K562 (cell line): ENCODE measurements at regions not wholly inside any gene's neighbourhood (a gene's known extent, or its start where the extent isn't known, plus 50 kb on each side); places are given as distances from the start of the nearest gene placed in this dataset.
"Not testable (repeated sequence)": the region's sequence is repeated elsewhere in the genome, so short reads cannot be mapped to it uniquely, and the experiment has no call there.

Source experiments
- ATAC-seq: fragments of 200-7000 bp; cut with Tn5 transposase; 3 replicates; pipeline ENCODE4 v1.9.1; 2020; ENCODE audit warnings: moderate library complexity
- BruUV-seq: library from RNA; stranded (reverse); fragments of 400-500 nt; replicated peaks from 2 replicates; lab custom pipeline; 2021; lab: Mats Ljungman, UMichigan
- CTCF ChIA-PET: fragments of 300-600 bp; formaldehyde crosslinking; extraction: SDS; loops from one replicate; lab custom pipeline; 2021; ENCODE audit warnings: low intra/inter-chr PET ratio; lab: Yijun Ruan, JAX
- POLR2A ChIA-PET: fragments of 300-600, 350-650 bp; sonication (Branson Sonifier 250); formaldehyde crosslinking; extraction: SDS; loops from one replicate; lab custom pipeline; 2021; ENCODE audit warnings: antibody characterized with exemption, inconsistent platforms; lab: Yijun Ruan, JAX
- DNase-seq, 4 experiments: peaks; one replicate each; pipeline versions ENCODE4 v3.0.0 to v3.0.0-alpha.2; 2011 to 2018; ENCODE audit warnings: low spot score in 3 of 4, mixed read lengths in 3 of 4; ENCODE audit errors: extremely low read depth in 1 of 4
- FAIRE-seq: peaks from 2 replicates; lab custom pipeline; 2011; peaks lifted over from hg19 to GRCh38; lab: Jason Lieb, UNC
- H2AFZ ChIP-seq: 2 replicates; pipeline ENCODE4 v1.6.0; 2011; ENCODE audit warnings: low read depth, low read length, control low read depth, inconsistent platforms
- H3K27ac ChIP-seq: fragments of 200-600 bp; 3 replicates; pipeline ENCODE4 v1.8.0; 2011; ENCODE audit warnings: low read depth, mild to moderate bottlenecking, control low read depth, inconsistent platforms, low read length, moderate library complexity, mixed read lengths; ENCODE audit errors: extremely low read depth
- H3K27me3 ChIP-seq, 2 experiments: fragments of 300-600 bp in 1 of 2; 2 replicates in 1 of 2; 3 replicates in 1 of 2; pipeline versions ENCODE4 v1.6.0 to v1.8.0; 2011; ENCODE audit warnings: inconsistent platforms in 2 of 2, low read length in 2 of 2, mild to moderate bottlenecking in 1 of 2, mixed read lengths in 1 of 2, moderate library complexity in 1 of 2; ENCODE audit not compliant: control insufficient read depth in 2 of 2, insufficient read depth in 2 of 2
- H3K36me3 ChIP-seq: fragments of 300-600 bp; 3 replicates; pipeline ENCODE4 v1.8.0; 2011; ENCODE audit warnings: mild to moderate bottlenecking, low read length, inconsistent platforms; ENCODE audit not compliant: control insufficient read depth, insufficient read depth
- H3K4me1 ChIP-seq, 2 experiments: fragments of 200-600 bp in 1 of 2; replicated peaks in 1 of 2; 2 replicates in 1 of 2; 3 replicates in 1 of 2; pipeline versions ENCODE4 v1.5.1 to v1.8.0; 2011; ENCODE audit warnings: inconsistent platforms in 2 of 2, low read length in 2 of 2, mild to moderate bottlenecking in 1 of 2, mixed read lengths in 1 of 2, moderate library complexity in 1 of 2; ENCODE audit not compliant: control insufficient read depth in 2 of 2, insufficient read depth in 2 of 2
- H3K4me2 ChIP-seq: 2 replicates; pipeline ENCODE4 v1.6.1; 2011; ENCODE audit warnings: low read length, control low read depth, inconsistent platforms, mixed read lengths; ENCODE audit not compliant: insufficient read depth
- H3K4me3 ChIP-seq: fragments of 200-600 bp; sonication (generic), shearing (Covaris generic); 2 replicates; pipeline ENCODE4 v1.5.1; 2016; ENCODE audit warnings: control low read depth, inconsistent platforms
- H3K79me2 ChIP-seq: fragments of 200-600 bp; 3 replicates; pipeline ENCODE4 v1.8.0; 2011; ENCODE audit warnings: low read length, inconsistent platforms; ENCODE audit not compliant: control insufficient read depth, insufficient read depth
- H3K9ac ChIP-seq, 2 experiments: 2 replicates each; pipeline versions ENCODE4 v1.6.0 to v1.6.1; 2011; ENCODE audit warnings: low read depth in 2 of 2, low read length in 2 of 2, control low read depth in 1 of 2, inconsistent platforms in 1 of 2, mild to moderate bottlenecking in 1 of 2, mixed read lengths in 1 of 2; ENCODE audit not compliant: insufficient read depth in 1 of 2
- H3K9me1 ChIP-seq: one replicate; pipeline ENCODE4 v1.6.0; 2011; ENCODE audit warnings: inconsistent platforms, mild to moderate bottlenecking, low read length, moderate library complexity; ENCODE audit not compliant: control insufficient read depth, insufficient read depth
- H3K9me3 ChIP-seq: replicated peaks from 2 replicates; pipeline ENCODE4 v1.5.1; 2011; ENCODE audit warnings: low read depth, low read length, inconsistent platforms; ENCODE audit not compliant: control insufficient read depth, insufficient read depth
- H4K20me1 ChIP-seq: replicated peaks from 2 replicates; pipeline ENCODE4 v1.6.1; 2011; ENCODE audit warnings: low read length, inconsistent platforms, mixed read lengths; ENCODE audit not compliant: control insufficient read depth, insufficient read depth
- LEF1 ChIP-seq: fragments of 450-650 bp; IDR thresholded peaks from 2 replicates; pipeline ENCODE4 v1.6.1; 2016; ENCODE audit warnings: mild to moderate bottlenecking
- SRSF7 ChIP-seq: fragments of 200-400 bp; formaldehyde crosslinking; optimal IDR thresholded peaks from 2 replicates; pipeline ENCODE3; 2017; ENCODE audit warnings: mild to moderate bottlenecking, low read depth, low read length
- ZNF197 ChIP-seq: fragments of 200-800 bp; sonication (Bioruptor generic); IDR thresholded peaks from 2 replicates; pipeline ENCODE4 v1.6.1; 2016; ENCODE audit warnings: low read depth, missing genetic modification characterization, missing compliant biosample characterization
- WGBS: fragments of 100-300 bp; shearing (Covaris generic); methylation state at CpG from one replicate; pipeline ENCODE4 v1.1.6; 2016; ENCODE audit warnings: low coverage, mixed read lengths; ENCODE audit not compliant: insufficient coverage; ENCODE audit errors: missing lambda C conversion rate; 5-methylcytosine and 5-hydroxymethylcytosine counted together
- in situ Hi-C: fragments of 300-500 bp; cut with MboI; formaldehyde crosslinking; loops from 4 replicates; pipeline ENCODE4 v1.15.0; 2018; ENCODE audit warnings: inconsistent platforms, mixed read lengths
- intact Hi-C: fragments of 100-400 bp; cut with micrococcal nuclease; formaldehyde crosslinking; loops from 2 replicates; pipeline ENCODE4 v1.14.2; 2022
- TF ChIP-seq, protein P1 (sequence below): sonication (generic); formaldehyde crosslinking; IDR thresholded peaks from 2 replicates; pipeline ENCODE4 v1.8.0; 2022; ENCODE audit warnings: mild to moderate bottlenecking, missing genetic modification reagents, borderline replicate concordance
- TF ChIP-seq, protein P2 (sequence below): fragments of 250-450 bp; sonication (Bioruptor Pico); IDR thresholded peaks from 2 replicates; pipeline ENCODE4 v1.8.0; 2021; ENCODE audit warnings: moderate library complexity, mild to moderate bottlenecking, inconsistent platforms

DNA sequence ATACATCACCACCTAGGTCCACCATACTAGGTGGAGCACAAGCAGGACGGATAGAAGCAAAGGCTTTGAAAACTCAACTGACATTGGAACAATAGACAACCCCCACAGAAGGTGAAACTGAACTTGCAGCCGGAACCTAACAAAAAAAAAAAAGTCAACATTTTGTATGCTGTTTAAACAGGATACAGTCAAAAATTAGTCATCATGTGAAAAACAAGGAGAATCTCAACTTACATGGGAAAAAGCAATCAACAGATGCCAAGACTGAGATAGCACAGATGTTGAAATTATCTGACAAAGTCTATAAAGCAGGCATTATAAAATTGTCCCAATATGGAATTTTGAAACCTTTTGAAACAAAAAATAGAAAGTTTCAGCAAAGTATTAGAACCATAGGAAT, 123.8 kb downstream of the RAB38 start (continued):
- TF ChIP-seq, protein P1, sequence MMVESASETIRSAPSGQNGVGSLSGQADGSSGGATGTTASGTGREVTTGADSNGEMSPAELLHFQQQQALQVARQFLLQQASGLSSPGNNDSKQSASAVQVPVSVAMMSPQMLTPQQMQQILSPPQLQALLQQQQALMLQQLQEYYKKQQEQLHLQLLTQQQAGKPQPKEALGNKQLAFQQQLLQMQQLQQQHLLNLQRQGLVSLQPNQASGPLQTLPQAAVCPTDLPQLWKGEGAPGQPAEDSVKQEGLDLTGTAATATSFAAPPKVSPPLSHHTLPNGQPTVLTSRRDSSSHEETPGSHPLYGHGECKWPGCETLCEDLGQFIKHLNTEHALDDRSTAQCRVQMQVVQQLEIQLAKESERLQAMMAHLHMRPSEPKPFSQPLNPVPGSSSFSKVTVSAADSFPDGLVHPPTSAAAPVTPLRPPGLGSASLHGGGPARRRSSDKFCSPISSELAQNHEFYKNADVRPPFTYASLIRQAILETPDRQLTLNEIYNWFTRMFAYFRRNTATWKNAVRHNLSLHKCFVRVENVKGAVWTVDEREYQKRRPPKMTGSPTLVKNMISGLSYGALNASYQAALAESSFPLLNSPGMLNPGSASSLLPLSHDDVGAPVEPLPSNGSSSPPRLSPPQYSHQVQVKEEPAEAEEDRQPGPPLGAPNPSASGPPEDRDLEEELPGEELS = no peak

DNA sequence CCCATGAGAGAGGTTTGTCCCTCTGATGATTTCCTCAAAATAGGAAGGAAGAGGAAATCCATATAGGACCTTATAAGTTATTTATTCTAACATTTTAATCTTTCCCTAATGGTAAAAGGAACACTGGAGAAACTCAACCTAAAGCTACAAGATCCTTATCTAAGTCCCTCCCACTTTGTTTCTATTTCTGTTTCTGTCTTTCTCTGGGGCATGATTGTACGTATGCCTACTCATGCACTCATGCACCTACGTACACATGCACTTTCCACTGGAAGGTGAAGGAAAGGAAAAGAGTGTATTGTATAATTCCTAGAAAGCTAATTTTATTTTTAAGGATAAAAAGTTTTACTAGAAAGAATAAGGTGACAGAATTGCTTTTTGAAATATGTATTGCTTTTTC, 125.0 kb downstream of the RAB38 start:
- intact Hi-C loops = no loop called here
- CTCF ChIA-PET = no interaction called here
- H3K27ac ChIP-seq = no peak overlapping the region
- no peak overlapping the region for H3K9ac ChIP-seq
- no peak overlapping the region for H3K4me3 ChIP-seq
- no peaks in the 10 kb centered on the region for H3K27me3 ChIP-seq
- no peak overlapping the region for H2AFZ ChIP-seq
- no peaks in the 10 kb centered on the region for H3K4me1 ChIP-seq
- no peak for ATAC-seq
- no TSS peak for BruUV-seq
- POLR2A ChIA-PET = interaction anchor here (0.6 kb wide), 1 partner anchor 261 kb away, joined by 3 read pairs; no protein-coding TSS in a partner anchor
- no peak overlapping the region for H3K4me2 ChIP-seq
- H3K79me2 ChIP-seq = no peaks in the 10 kb centered on the region
- in situ Hi-C loops = no loop called here
- FAIRE-seq = no peak
- H4K20me1 ChIP-seq = no peaks in the 10 kb centered on the region
- no peaks in the 10 kb centered on the region for H3K9me1 ChIP-seq
- no peaks in the 10 kb centered on the region for H3K36me3 ChIP-seq
- WGBS = 0% methylated on average over 2 of the region's 2 CpGs
- DNase-seq = no peak
- TF ChIP-seq ZNF197 (CRISPR knock-in tag) = no peak
- TF ChIP-seq SRSF7 = no peak
- no peak for TF ChIP-seq LEF1
- TF ChIP-seq, protein P2, sequence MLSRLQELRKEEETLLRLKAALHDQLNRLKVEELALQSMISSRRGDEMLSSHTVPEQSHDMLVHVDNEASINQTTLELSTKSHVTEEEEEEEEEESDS (CRISPR knock-in tag) = no peak
- no peaks in the 10 kb centered on the region for H3K9me3 ChIP-seq

DNA sequence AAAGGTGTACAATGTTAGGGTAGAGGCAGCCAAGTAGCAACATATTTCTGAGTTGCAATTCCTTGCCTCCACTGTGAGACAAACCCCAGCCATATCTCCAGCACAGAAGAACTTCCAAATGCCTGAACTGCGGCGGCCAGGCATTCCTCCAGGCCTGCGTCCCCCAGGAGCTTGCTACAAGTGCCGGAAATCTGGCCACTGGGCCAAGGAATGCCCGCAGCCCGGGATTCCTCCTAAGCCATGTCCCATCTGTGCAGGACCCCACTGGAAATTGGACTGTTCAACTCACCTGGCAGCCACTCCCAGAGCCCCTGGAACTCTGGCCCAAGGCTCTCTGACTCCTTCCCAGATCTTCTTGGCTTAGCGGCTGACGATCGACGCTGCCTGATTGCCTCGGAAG, 130.0 kb downstream of the RAB38 start:
- H3K9me3 ChIP-seq, H3K27ac ChIP-seq, H3K4me1 ChIP-seq, in situ Hi-C loops, H3K4me2 ChIP-seq, H3K9me1 ChIP-seq, H3K79me2 ChIP-seq, H4K20me1 ChIP-seq, FAIRE-seq, POLR2A ChIA-PET, CTCF ChIA-PET, BruUV-seq, DNase-seq, H3K4me3 ChIP-seq, intact Hi-C loops, H2AFZ ChIP-seq, ATAC-seq, H3K9ac ChIP-seq, H3K36me3 ChIP-seq, H3K27me3 ChIP-seq: not testable (repeated sequence)
- 0% methylated on average over 8 of the region's 11 CpGs for WGBS

DNA sequence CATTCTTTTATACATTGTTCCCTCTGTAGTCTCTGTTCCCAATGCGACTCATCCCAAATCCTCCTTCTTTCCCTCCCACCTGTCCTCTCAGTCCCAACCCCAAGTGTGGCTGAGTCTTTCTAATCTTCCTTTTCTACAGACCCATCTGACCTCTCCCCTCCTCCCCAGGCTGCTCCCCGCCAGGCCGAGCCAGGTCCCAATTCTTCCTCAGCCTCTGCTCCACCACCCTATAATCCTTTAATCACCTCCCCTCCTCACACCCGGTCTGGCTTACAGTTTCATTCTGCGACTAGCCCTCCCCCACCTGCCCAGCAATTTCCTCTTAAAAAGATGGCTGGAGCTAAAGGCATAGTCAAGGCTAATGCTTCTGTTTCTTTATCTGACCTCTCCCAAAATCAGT, 130.6 kb downstream of the RAB38 start:
- BruUV-seq, H4K20me1 ChIP-seq, H3K9me1 ChIP-seq, CTCF ChIA-PET, DNase-seq, in situ Hi-C loops, FAIRE-seq, H3K4me2 ChIP-seq, ATAC-seq, H3K27me3 ChIP-seq, H3K79me2 ChIP-seq, POLR2A ChIA-PET, H2AFZ ChIP-seq, H3K9me3 ChIP-seq, H3K4me3 ChIP-seq, H3K9ac ChIP-seq, H3K4me1 ChIP-seq, H3K36me3 ChIP-seq, H3K27ac ChIP-seq, intact Hi-C loops: not testable (repeated sequence)
- WGBS = 0% methylated on average over 5 of the region's 5 CpGs
